ENCODE measurements at regions not wholly inside any gene's neighbourhood (a gene's known extent, or its start where the extent isn't known, plus 50 kb on each side); places are given as distances from the start of the nearest gene placed in this dataset.

DNA sequence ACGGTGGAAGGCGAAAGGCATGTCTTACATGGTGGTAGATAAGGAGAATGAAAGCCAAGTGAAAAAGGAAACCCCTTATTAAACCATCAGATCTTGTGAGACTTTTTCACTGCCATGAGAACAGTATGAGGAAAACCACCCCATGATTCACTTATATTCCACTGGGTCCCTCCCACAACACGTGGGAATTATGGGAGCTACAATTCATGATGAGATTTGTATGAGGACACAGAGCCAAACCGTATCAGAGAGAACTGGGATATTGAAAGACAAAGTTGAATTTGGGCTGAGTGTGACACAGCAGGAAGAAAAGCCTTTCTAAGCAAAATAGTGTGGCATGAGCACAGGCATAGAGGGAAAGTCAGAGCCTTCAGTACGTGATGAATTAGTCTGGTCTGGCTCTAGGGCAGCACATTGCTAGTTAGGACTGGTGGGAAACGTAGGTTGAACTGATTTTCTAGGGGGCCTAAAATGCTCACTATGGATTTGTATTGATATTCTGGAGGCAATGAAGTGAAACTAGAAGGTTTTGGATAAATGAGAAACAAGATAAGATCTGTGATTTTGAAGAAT lies 84.8 kb upstream of the RND3 start:
- no peak overlapping the region for H3K4me3 ChIP-seq (ENCODE audit: low read length in 2 of 2)
- no peaks in the 10 kb centered on the region for H3K36me3 ChIP-seq (ENCODE audit: control insufficient read depth in 2 of 2, insufficient read depth in 2 of 2, low read length in 1 of 2)
- WGBS: 88% methylated on average over 6 of the region's 6 CpGs

GRCh38 chr2:150571121-150571520 lies 83.7 kb upstream of the RND3 start:
- Histone ChIP-seq H3K36me3 (ENCODE audit: control insufficient read depth in 2 of 2, insufficient read depth in 2 of 2, low read length in 1 of 2) (no peaks in the 10 kb centered on the region), H3K27ac (ENCODE audit: low read depth in 1 of 2, low read length in 1 of 2) (no peak overlapping the region), H3K4me3 (ENCODE audit: low read length in 2 of 2) (no peak overlapping the region), H3K9me3 (ENCODE audit: control insufficient read depth in 2 of 2, insufficient read depth in 1 of 2, low read length in 1 of 2) (no peaks in the 10 kb centered on the region), H3K4me1 (ENCODE audit: control insufficient read depth in 2 of 2, insufficient read depth in 2 of 2, low read length in 2 of 2) (no peaks in the 10 kb centered on the region), H3K27me3 (ENCODE audit: control insufficient read depth in 2 of 2, insufficient read depth in 1 of 2, low read length in 1 of 2) (no peaks in the 10 kb centered on the region)
- no peak for DNase-seq (ENCODE audit: low read depth in 6 of 9, low spot score in 9 of 9)
- 60% methylated on average over 1 of the region's 1 CpG for WGBS

More for the DNA sequence above, 84.8 kb upstream of the RND3 start:
- no peak for DNase-seq (ENCODE audit: low read depth in 6 of 9, low spot score in 9 of 9)
- no peaks in the 10 kb centered on the region for H3K9me3 ChIP-seq (ENCODE audit: control insufficient read depth in 2 of 2, insufficient read depth in 1 of 2, low read length in 1 of 2)
- H3K27ac ChIP-seq (ENCODE audit: low read depth in 1 of 2, low read length in 1 of 2): no peak overlapping the region
- H3K27me3 ChIP-seq (ENCODE audit: control insufficient read depth in 2 of 2, insufficient read depth in 1 of 2, low read length in 1 of 2): no peaks in the 10 kb centered on the region
- no peaks in the 10 kb centered on the region for H3K4me1 ChIP-seq (ENCODE audit: control insufficient read depth in 2 of 2, insufficient read depth in 2 of 2, low read length in 2 of 2)

GRCh38 chr2:150570712-150571111 lies 83.2 kb upstream of the RND3 start:
- no peaks in the 10 kb centered on the region for H3K27me3 ChIP-seq (ENCODE audit: control insufficient read depth in 2 of 2, insufficient read depth in 1 of 2, low read length in 1 of 2)

GRCh38 chr2:150569761-150570160 lies 82.3 kb upstream of the RND3 start:
- H3K27ac ChIP-seq (ENCODE audit: low read depth in 1 of 2, low read length in 1 of 2): no peak overlapping the region
- no peak for DNase-seq (ENCODE audit: low read depth in 6 of 9, low spot score in 9 of 9)
- H3K9me3 ChIP-seq (ENCODE audit: control insufficient read depth in 2 of 2, insufficient read depth in 1 of 2, low read length in 1 of 2): no peaks in the 10 kb centered on the region
- H3K4me1 ChIP-seq (ENCODE audit: control insufficient read depth in 2 of 2, insufficient read depth in 2 of 2, low read length in 2 of 2): no peaks in the 10 kb centered on the region
- no peak overlapping the region for H3K4me3 ChIP-seq (ENCODE audit: low read length in 2 of 2)
- no peaks in the 10 kb centered on the region for H3K36me3 ChIP-seq (ENCODE audit: control insufficient read depth in 2 of 2, insufficient read depth in 2 of 2, low read length in 1 of 2)
- 96% methylated on average over 4 of the region's 4 CpGs for WGBS
- H3K27me3 ChIP-seq (ENCODE audit: control insufficient read depth in 2 of 2, insufficient read depth in 1 of 2, low read length in 1 of 2): no peaks in the 10 kb centered on the region

More at GRCh38 chr2:150570712-150571111, 83.2 kb upstream of the RND3 start:
- Histone ChIP-seq H3K4me3 (ENCODE audit: low read length in 2 of 2) (no peak overlapping the region), H3K4me1 (ENCODE audit: control insufficient read depth in 2 of 2, insufficient read depth in 2 of 2, low read length in 2 of 2) (no peaks in the 10 kb centered on the region), H3K36me3 (ENCODE audit: control insufficient read depth in 2 of 2, insufficient read depth in 2 of 2, low read length in 1 of 2) (no peaks in the 10 kb centered on the region), H3K9me3 (ENCODE audit: control insufficient read depth in 2 of 2, insufficient read depth in 1 of 2, low read length in 1 of 2) (no peaks in the 10 kb centered on the region), H3K27ac (ENCODE audit: low read depth in 1 of 2, low read length in 1 of 2) (no peak overlapping the region)
- 91% methylated on average over 1 of the region's 1 CpG for WGBS
- no peak for DNase-seq (ENCODE audit: low read depth in 6 of 9, low spot score in 9 of 9)

DNA sequence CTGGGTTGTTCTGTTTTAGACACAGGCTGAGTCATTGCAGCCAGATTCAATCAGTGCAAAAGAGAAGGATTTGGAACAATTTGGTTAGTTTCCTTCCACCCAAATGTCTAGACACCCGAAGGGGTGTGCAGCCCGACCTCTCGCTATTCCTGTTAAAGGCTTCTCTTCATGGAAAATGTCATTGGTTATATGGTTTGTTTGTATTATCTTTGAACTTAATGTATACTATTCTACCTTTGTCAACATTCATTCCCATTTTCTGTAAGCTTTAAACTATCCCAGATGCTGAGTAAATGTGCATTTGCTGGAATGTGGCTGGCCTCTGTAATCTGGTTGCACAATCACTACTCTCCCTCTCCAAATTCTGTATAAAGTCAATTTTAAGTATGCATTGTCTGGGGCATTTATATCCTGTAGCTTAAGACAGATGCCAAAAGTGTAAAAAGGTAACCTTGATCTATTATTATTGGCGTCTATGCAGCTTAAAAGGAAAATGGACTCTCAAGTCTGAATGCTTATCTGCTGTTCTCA lies 80.4 kb upstream of the RND3 start:
- Histone ChIP-seq H3K4me3 (ENCODE audit: low read length in 2 of 2) (no peak overlapping the region), H3K27ac (ENCODE audit: low read depth in 1 of 2, low read length in 1 of 2) (no peak overlapping the region), H3K27me3 (ENCODE audit: control insufficient read depth in 2 of 2, insufficient read depth in 1 of 2, low read length in 1 of 2) (no peaks in the 10 kb centered on the region), H3K9me3 (ENCODE audit: control insufficient read depth in 2 of 2, insufficient read depth in 1 of 2, low read length in 1 of 2) (no peaks in the 10 kb centered on the region), H3K36me3 (ENCODE audit: control insufficient read depth in 2 of 2, insufficient read depth in 2 of 2, low read length in 1 of 2) (no peaks in the 10 kb centered on the region), H3K4me1 (ENCODE audit: control insufficient read depth in 2 of 2, insufficient read depth in 2 of 2, low read length in 2 of 2) (no peaks in the 10 kb centered on the region)
- DNase-seq (ENCODE audit: low read depth in 6 of 9, low spot score in 9 of 9): no peak
- WGBS: 92% methylated on average over 4 of the region's 4 CpGs

- Histone ChIP-seq H3K27ac (ENCODE audit: low read depth in 1 of 2, low read length in 1 of 2) (no peak overlapping the region), H3K4me1 (ENCODE audit: control insufficient read depth in 2 of 2, insufficient read depth in 2 of 2, low read length in 2 of 2) (no peaks in the 10 kb centered on the region), H3K4me3 (ENCODE audit: low read length in 2 of 2) (no peak overlapping the region), H3K9me3 (ENCODE audit: control insufficient read depth in 2 of 2, insufficient read depth in 1 of 2, low read length in 1 of 2) (no peaks in the 10 kb centered on the region), H3K36me3 (ENCODE audit: control insufficient read depth in 2 of 2, insufficient read depth in 2 of 2, low read length in 1 of 2) (no peaks in the 10 kb centered on the region), H3K27me3 (ENCODE audit: control insufficient read depth in 2 of 2, insufficient read depth in 1 of 2, low read length in 1 of 2) (no peaks in the 10 kb centered on the region)
- DNase-seq (ENCODE audit: low read depth in 6 of 9, low spot score in 9 of 9): no peak
- WGBS: 95% methylated on average over 3 of the region's 3 CpGs
These were observed 78.8 kb upstream of the RND3 start for GRCh38 chr2:150566289-150566688.

GRCh38 chr2:150561076-150561475 lies 73.6 kb upstream of the RND3 start:
- DNase-seq (ENCODE audit: low read depth in 6 of 9, low spot score in 9 of 9): no peak
- H3K36me3 ChIP-seq (ENCODE audit: control insufficient read depth in 2 of 2, insufficient read depth in 2 of 2, low read length in 1 of 2): no peaks in the 10 kb centered on the region
- no peak overlapping the region for H3K4me3 ChIP-seq (ENCODE audit: low read length in 2 of 2)
- WGBS: 81% methylated on average over 1 of the region's 1 CpG
- no peaks in the 10 kb centered on the region for H3K4me1 ChIP-seq (ENCODE audit: control insufficient read depth in 2 of 2, insufficient read depth in 2 of 2, low read length in 2 of 2)
- H3K9me3 ChIP-seq (ENCODE audit: control insufficient read depth in 2 of 2, insufficient read depth in 1 of 2, low read length in 1 of 2): no peaks in the 10 kb centered on the region
- H3K27me3 ChIP-seq (ENCODE audit: control insufficient read depth in 2 of 2, insufficient read depth in 1 of 2, low read length in 1 of 2): no peaks in the 10 kb centered on the region
- no peak overlapping the region for H3K27ac ChIP-seq (ENCODE audit: low read depth in 1 of 2, low read length in 1 of 2)

DNA sequence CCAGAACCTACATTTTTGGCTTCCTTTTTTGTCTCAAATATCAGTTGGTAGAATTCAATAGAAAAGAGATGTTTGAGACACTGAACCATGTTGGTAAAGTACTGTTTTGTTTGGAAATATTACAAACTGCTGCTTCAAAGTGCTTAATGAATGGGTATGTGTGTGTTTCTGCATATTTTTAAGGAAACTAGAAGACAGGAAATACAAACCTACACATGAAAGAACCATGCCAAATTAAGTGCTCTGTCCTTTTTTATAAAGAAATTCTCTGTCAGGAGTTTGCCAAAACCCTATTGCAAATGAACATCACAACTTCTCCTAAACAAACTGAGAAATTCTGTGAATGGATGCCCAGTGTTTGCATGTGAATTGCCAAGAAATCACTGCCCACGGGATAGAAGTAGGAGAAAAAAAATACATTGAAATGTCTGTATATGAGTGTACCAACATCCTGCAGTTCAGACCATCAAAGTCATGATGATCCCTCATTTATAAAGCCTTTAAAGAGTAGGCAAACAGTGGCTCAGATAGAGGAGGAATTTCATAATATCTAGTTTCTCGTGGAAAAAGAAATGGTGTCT lies 69.6 kb upstream of the RND3 start:
- 71% methylated on average over 2 of the region's 2 CpGs for WGBS
- Histone ChIP-seq H3K27ac (ENCODE audit: low read depth in 1 of 2, low read length in 1 of 2) (no peak overlapping the region), H3K36me3 (ENCODE audit: control insufficient read depth in 2 of 2, insufficient read depth in 2 of 2, low read length in 1 of 2) (no peaks in the 10 kb centered on the region), H3K27me3 (ENCODE audit: control insufficient read depth in 2 of 2, insufficient read depth in 1 of 2, low read length in 1 of 2) (no peaks in the 10 kb centered on the region), H3K9me3 (ENCODE audit: control insufficient read depth in 2 of 2, insufficient read depth in 1 of 2, low read length in 1 of 2) (no peaks in the 10 kb centered on the region), H3K4me3 (ENCODE audit: low read length in 2 of 2) (no peak overlapping the region), H3K4me1 (ENCODE audit: control insufficient read depth in 2 of 2, insufficient read depth in 2 of 2, low read length in 2 of 2) (no peaks in the 10 kb centered on the region)
- no peak for DNase-seq (ENCODE audit: low read depth in 6 of 9, low spot score in 9 of 9)

- Histone ChIP-seq H3K4me1 (ENCODE audit: control insufficient read depth in 2 of 2, insufficient read depth in 2 of 2, low read length in 2 of 2) (no peaks in the 10 kb centered on the region), H3K4me3 (ENCODE audit: low read length in 2 of 2) (no peak overlapping the region), H3K9me3 (ENCODE audit: control insufficient read depth in 2 of 2, insufficient read depth in 1 of 2, low read length in 1 of 2) (no peaks in the 10 kb centered on the region), H3K36me3 (ENCODE audit: control insufficient read depth in 2 of 2, insufficient read depth in 2 of 2, low read length in 1 of 2) (no peaks in the 10 kb centered on the region), H3K27ac (ENCODE audit: low read depth in 1 of 2, low read length in 1 of 2) (no peak overlapping the region), H3K27me3 (ENCODE audit: control insufficient read depth in 2 of 2, insufficient read depth in 1 of 2, low read length in 1 of 2) (no peaks in the 10 kb centered on the region)
- 75% methylated on average over 4 of the region's 4 CpGs for WGBS
- DNase-seq (ENCODE audit: low read depth in 6 of 9, low spot score in 9 of 9): no peak
These were observed 68.3 kb upstream of the RND3 start for GRCh38 chr2:150555611-150556356.

Measured in thymus (tissue), 11 donors.